ENCODE measurements at regions not wholly inside any gene's neighbourhood (a gene's known extent, or its start where the extent isn't known, plus 50 kb on each side); places are given as distances from the start of the nearest gene placed in this dataset.

DNA sequence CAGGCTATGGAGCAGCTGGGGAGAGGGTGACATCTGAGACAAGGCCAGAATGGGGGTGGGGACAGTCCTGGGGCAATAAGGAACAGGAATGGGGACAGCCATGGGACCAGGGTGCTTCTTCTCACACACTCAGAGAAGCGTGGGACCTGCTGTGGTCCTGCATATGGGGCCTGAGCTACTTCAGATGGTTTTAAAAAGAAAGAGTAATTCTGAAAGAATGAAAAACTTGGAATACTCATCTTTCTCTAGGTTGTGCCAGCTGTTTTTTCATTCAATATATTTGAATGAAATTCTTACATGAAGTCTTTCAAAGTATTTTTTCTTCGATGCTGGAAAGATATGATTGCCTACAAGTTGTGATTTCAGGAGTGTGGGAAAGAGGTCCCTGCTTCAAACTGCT lies 227.5 kb upstream of the APCDD1 start:
- no peaks in the 10 kb centered on the region for H3K27me3 ChIP-seq (ENCODE audit: control insufficient read depth in 2 of 2, insufficient read depth in 2 of 2, low read length in 2 of 2)
- no peak overlapping the region for H3K9ac ChIP-seq (ENCODE audit: low read depth in 1 of 2, low read length in 2 of 2)
- H3K27ac ChIP-seq (ENCODE audit: low read depth in 2 of 2, low read length in 2 of 2): no peak overlapping the region
- H3K36me3 ChIP-seq (ENCODE audit: control insufficient read depth in 2 of 2, insufficient read depth in 2 of 2, low read length in 2 of 2): no peaks in the 10 kb centered on the region
- no peak overlapping the region for H3K4me3 ChIP-seq (ENCODE audit: low read length in 2 of 2)
- no peaks in the 10 kb centered on the region for H3K4me1 ChIP-seq (ENCODE audit: control insufficient read depth in 2 of 2, insufficient read depth in 2 of 2, low read length in 2 of 2)
- no peaks in the 10 kb centered on the region for H3K9me3 ChIP-seq (ENCODE audit: control insufficient read depth in 2 of 2, low read length in 2 of 2)

DNA sequence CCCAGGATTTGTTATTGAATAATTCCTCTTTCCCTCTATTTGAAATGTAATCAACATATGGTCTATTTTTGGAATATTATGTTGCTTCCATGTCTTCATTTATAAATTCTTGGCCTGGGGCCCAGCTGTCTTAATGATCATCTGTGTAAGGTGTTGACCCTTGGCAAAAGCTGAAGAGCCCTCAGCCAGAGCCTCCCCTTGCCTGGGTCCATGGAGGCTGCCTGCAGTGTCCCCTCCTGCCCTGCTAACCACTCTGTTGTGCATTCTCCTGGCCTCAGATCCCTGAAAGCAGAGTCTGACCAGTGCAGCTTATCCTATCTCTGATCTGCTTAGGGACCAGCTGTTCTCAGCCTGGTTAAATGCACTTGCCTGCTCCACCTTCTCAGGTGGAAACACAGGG lies 226.1 kb upstream of the APCDD1 start:
- no peaks in the 10 kb centered on the region for H3K9me3 ChIP-seq (ENCODE audit: control insufficient read depth in 2 of 2, low read length in 2 of 2)
- H3K36me3 ChIP-seq (ENCODE audit: control insufficient read depth in 2 of 2, insufficient read depth in 2 of 2, low read length in 2 of 2): no peaks in the 10 kb centered on the region
- H3K27ac ChIP-seq (ENCODE audit: low read depth in 2 of 2, low read length in 2 of 2): no peak overlapping the region
- H3K27me3 ChIP-seq (ENCODE audit: control insufficient read depth in 2 of 2, insufficient read depth in 2 of 2, low read length in 2 of 2): no peaks in the 10 kb centered on the region
- no peak overlapping the region for H3K4me3 ChIP-seq (ENCODE audit: low read length in 2 of 2)
- no peak overlapping the region for H3K9ac ChIP-seq (ENCODE audit: low read depth in 1 of 2, low read length in 2 of 2)
- no peaks in the 10 kb centered on the region for H3K4me1 ChIP-seq (ENCODE audit: control insufficient read depth in 2 of 2, insufficient read depth in 2 of 2, low read length in 2 of 2)

DNA sequence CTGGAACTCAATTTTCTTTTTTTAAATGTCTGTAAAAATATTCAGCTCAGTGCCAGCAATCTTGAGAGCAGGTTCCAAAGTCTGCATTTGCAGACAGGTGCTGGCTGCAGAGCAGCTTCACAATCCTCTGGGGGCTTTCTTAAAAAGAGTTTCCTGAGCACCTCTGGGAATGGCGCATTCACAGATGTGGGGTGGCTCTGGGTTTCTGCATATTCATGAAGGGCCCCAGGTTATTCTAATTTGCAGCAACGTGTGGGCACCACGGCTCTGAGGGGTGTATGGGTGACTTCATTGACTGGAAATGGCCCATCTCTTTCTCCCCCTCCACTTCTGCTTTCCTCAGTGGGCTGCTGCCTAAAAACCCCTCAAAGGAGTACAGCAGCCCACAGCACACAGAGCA lies 225.0 kb upstream of the APCDD1 start:
- no peaks in the 10 kb centered on the region for H3K9me3 ChIP-seq (ENCODE audit: control insufficient read depth in 2 of 2, low read length in 2 of 2)
- H3K36me3 ChIP-seq (ENCODE audit: control insufficient read depth in 2 of 2, insufficient read depth in 2 of 2, low read length in 2 of 2): no peaks in the 10 kb centered on the region
- H3K4me1 ChIP-seq (ENCODE audit: control insufficient read depth in 2 of 2, insufficient read depth in 2 of 2, low read length in 2 of 2): no peaks in the 10 kb centered on the region
- H3K9ac ChIP-seq (ENCODE audit: low read depth in 1 of 2, low read length in 2 of 2): no peak overlapping the region
- H3K4me3 ChIP-seq (ENCODE audit: low read length in 2 of 2): no peak overlapping the region
- no peak overlapping the region for H3K27ac ChIP-seq (ENCODE audit: low read depth in 2 of 2, low read length in 2 of 2)
- H3K27me3 ChIP-seq (ENCODE audit: control insufficient read depth in 2 of 2, insufficient read depth in 2 of 2, low read length in 2 of 2): no peaks in the 10 kb centered on the region

DNA sequence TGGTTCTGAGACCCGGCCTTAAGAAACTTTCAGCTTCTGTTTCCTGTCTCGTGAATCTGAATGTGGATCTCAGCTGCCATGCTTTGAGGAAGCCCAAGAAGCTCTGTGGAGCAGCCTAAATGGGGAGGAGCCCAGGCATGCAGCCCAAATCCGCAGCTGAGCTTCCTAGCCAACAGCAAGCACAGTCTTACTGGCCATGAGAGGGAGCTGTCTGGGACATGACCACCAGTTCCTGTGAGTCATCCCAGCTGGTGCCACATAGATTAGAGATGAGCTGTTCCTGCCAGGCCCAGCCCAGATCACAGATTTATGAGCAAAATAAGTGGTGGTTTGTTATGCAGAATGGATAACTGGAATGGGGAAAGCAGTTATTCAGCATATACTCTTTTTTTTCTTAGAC lies 224.4 kb upstream of the APCDD1 start:
- Histone ChIP-seq H3K4me1 (ENCODE audit: control insufficient read depth in 2 of 2, insufficient read depth in 2 of 2, low read length in 2 of 2) (no peaks in the 10 kb centered on the region), H3K4me3 (ENCODE audit: low read length in 2 of 2) (no peak overlapping the region), H3K9ac (ENCODE audit: low read depth in 1 of 2, low read length in 2 of 2) (no peak overlapping the region), H3K36me3 (ENCODE audit: control insufficient read depth in 2 of 2, insufficient read depth in 2 of 2, low read length in 2 of 2) (no peaks in the 10 kb centered on the region), H3K9me3 (ENCODE audit: control insufficient read depth in 2 of 2, low read length in 2 of 2) (no peaks in the 10 kb centered on the region), H3K27ac (ENCODE audit: low read depth in 2 of 2, low read length in 2 of 2) (no peak overlapping the region), H3K27me3 (ENCODE audit: control insufficient read depth in 2 of 2, insufficient read depth in 2 of 2, low read length in 2 of 2) (no peaks in the 10 kb centered on the region)

DNA sequence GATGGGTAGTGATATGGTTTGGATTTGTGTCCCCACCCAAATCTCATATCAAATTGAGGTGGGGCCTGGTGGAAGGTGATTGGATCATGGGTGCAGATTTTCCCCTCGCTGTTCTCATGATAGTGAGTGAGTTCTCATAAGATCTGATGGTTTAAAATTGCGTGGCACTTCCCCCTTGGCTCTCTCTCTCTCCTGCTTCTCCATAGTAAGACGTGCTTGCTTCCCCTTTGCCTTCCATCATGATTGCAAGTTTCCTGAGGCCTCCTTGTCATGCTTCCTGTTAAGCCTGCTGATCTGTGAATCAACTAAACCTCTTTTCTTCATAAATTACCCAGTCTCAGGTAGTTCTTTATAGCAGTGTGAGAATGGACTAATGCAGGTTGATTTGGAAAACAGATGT lies 223.2 kb upstream of the APCDD1 start:
- H3K9ac ChIP-seq (ENCODE audit: low read depth in 1 of 2, low read length in 2 of 2): no peak overlapping the region
- H3K9me3 ChIP-seq (ENCODE audit: control insufficient read depth in 2 of 2, low read length in 2 of 2): no peaks in the 10 kb centered on the region
- no peak overlapping the region for H3K4me3 ChIP-seq (ENCODE audit: low read length in 2 of 2)
- no peaks in the 10 kb centered on the region for H3K27me3 ChIP-seq (ENCODE audit: control insufficient read depth in 2 of 2, insufficient read depth in 2 of 2, low read length in 2 of 2)
- no peak overlapping the region for H3K27ac ChIP-seq (ENCODE audit: low read depth in 2 of 2, low read length in 2 of 2)
- no peaks in the 10 kb centered on the region for H3K36me3 ChIP-seq (ENCODE audit: control insufficient read depth in 2 of 2, insufficient read depth in 2 of 2, low read length in 2 of 2)
- no peaks in the 10 kb centered on the region for H3K4me1 ChIP-seq (ENCODE audit: control insufficient read depth in 2 of 2, insufficient read depth in 2 of 2, low read length in 2 of 2)

DNA sequence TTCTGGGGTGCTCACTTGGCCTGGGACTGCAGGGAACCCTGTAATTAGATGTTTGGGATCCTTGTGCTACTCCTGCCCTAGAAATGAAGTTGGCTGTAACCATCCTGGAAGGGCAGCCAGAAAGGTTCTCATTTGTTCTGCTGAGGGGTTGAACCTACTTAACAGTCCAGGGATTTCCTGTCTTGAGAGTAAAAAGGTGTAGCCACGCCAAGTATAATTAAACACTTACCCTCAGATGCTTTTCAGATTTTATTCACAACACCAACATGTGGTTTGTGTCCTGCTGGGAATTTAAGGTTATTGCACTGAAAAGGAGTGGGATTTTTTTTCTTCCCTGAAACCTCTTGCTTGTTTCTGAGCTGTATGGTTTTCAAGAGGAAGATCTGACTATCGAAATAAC lies 222.4 kb upstream of the APCDD1 start:
- H3K27ac ChIP-seq (ENCODE audit: low read depth in 2 of 2, low read length in 2 of 2): no peak overlapping the region
- no peaks in the 10 kb centered on the region for H3K9me3 ChIP-seq (ENCODE audit: control insufficient read depth in 2 of 2, low read length in 2 of 2)

DNA sequence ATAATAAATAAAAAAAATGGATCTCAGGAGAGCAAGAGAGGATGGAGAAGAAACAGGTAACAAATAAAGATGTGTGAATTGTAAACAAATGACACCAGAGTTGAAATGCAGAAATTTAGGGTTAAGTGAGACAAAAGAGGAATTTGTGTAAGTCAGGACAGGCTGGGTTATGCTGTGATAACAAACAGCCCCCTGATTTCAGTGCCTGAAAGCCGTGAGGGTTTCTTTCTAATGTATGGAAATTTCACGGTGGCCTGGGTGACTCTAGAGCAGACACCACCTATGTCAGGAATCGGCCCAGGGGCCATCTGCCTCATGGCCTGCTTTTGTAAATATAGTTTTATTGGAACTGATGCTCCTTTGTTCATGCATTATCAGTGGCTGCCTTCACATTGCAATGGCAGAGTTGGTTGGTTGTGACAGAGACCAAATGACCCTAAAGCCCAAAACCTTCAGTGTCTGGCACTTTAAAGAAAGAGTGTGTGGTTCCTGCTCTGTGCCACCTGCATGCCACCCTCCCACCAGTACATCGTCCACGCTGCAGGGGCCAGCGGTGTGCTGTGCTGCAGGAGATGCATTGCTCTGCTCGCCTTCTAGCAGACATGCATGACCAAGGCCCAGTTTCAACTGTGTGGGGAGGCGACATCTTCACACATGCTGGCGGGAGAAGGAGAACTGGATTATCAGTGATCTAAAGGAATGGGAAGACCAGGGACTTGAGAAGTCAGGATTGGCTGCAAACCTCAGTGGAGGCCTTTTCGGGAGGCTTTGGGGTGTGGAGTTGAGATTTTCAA lies 221.2 kb upstream of the APCDD1 start:
- no peaks in the 10 kb centered on the region for H3K36me3 ChIP-seq (ENCODE audit: control insufficient read depth in 2 of 2, insufficient read depth in 2 of 2, low read length in 2 of 2)
- H3K9ac ChIP-seq (ENCODE audit: low read depth in 1 of 2, low read length in 2 of 2): no peak overlapping the region
- H3K4me3 ChIP-seq (ENCODE audit: low read length in 2 of 2): no peak overlapping the region
- H3K9me3 ChIP-seq (ENCODE audit: control insufficient read depth in 2 of 2, low read length in 2 of 2): no peaks in the 10 kb centered on the region
- no peak overlapping the region for H3K27ac ChIP-seq (ENCODE audit: low read depth in 2 of 2, low read length in 2 of 2)
- no peaks in the 10 kb centered on the region for H3K27me3 ChIP-seq (ENCODE audit: control insufficient read depth in 2 of 2, insufficient read depth in 2 of 2, low read length in 2 of 2)
- H3K4me1 ChIP-seq (ENCODE audit: control insufficient read depth in 2 of 2, insufficient read depth in 2 of 2, low read length in 2 of 2): no peaks in the 10 kb centered on the region

More for the DNA sequence above, 222.4 kb upstream of the APCDD1 start:
- Histone ChIP-seq H3K4me3 (ENCODE audit: low read length in 2 of 2) (no peak overlapping the region), H3K9ac (ENCODE audit: low read depth in 1 of 2, low read length in 2 of 2) (no peak overlapping the region), H3K27me3 (ENCODE audit: control insufficient read depth in 2 of 2, insufficient read depth in 2 of 2, low read length in 2 of 2) (no peaks in the 10 kb centered on the region), H3K36me3 (ENCODE audit: control insufficient read depth in 2 of 2, insufficient read depth in 2 of 2, low read length in 2 of 2) (no peaks in the 10 kb centered on the region), H3K4me1 (ENCODE audit: control insufficient read depth in 2 of 2, insufficient read depth in 2 of 2, low read length in 2 of 2) (no peaks in the 10 kb centered on the region)

DNA sequence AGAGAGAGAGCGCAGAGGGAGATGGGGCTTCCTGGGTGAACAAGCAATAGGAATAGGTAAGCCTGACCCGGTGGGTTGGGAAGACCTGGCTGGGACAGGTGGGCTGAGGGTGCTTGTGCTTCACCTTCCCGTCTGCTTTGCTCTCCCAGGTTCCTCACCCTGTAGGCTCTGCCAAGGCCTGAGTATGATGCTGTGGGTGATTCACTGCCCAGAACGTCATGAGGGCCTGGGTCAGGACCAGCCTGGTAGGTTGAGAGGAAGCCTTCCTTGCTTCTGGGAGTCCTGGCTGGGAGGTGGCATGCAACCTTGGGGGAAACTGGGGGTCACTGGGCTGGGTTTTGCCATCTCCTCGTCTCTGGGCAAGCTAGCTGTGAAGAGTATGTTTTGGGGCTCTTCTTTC lies 220.2 kb upstream of the APCDD1 start:
- Histone ChIP-seq H3K9ac (ENCODE audit: low read depth in 1 of 2, low read length in 2 of 2) (no peak overlapping the region), H3K27me3 (ENCODE audit: control insufficient read depth in 2 of 2, insufficient read depth in 2 of 2, low read length in 2 of 2) (no peaks in the 10 kb centered on the region), H3K4me3 (ENCODE audit: low read length in 2 of 2) (no peak overlapping the region), H3K36me3 (ENCODE audit: control insufficient read depth in 2 of 2, insufficient read depth in 2 of 2, low read length in 2 of 2) (no peaks in the 10 kb centered on the region), H3K27ac (ENCODE audit: low read depth in 2 of 2, low read length in 2 of 2) (no peak overlapping the region), H3K4me1 (ENCODE audit: control insufficient read depth in 2 of 2, insufficient read depth in 2 of 2, low read length in 2 of 2) (no peaks in the 10 kb centered on the region), H3K9me3 (ENCODE audit: control insufficient read depth in 2 of 2, low read length in 2 of 2) (no peaks in the 10 kb centered on the region)

DNA sequence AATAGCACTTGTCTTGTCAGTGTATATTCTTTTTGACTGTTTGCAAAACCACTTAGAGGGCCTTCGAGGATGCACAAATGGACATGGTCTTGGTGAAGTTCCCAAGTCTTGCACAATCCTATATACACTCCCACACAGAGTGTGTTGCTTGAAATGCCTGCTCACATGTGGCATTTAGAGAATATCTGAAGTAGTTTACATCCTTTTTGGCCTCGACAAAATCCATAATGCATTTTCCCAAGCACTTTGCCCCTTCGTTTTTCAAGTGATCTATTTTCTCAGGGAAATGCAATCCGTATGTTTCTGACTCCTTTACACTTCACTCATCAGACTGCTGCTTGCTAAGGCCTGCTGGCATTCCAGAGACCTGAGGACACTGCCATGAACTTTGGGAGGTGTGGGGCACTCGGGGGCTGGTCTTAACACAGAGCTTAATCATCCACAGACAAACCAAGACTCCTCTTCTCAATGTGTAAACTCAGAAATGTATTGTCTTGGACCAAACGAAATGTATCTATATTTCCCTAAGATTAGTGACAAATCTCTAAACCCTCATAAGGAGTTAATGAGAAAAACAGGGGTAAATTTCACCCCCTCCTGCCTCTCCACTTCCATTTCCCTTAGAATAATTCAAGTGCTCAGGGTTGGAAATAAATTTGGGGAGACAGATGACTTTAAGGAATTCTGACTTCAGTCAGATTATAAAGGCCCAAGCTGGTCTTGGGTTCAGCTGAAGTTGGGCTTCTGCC lies 219.3 kb upstream of the APCDD1 start:
- Histone ChIP-seq H3K27ac (ENCODE audit: low read depth in 2 of 2, low read length in 2 of 2) (no peak overlapping the region), H3K4me3 (ENCODE audit: low read length in 2 of 2) (no peak overlapping the region), H3K9ac (ENCODE audit: low read depth in 1 of 2, low read length in 2 of 2) (no peak overlapping the region), H3K9me3 (ENCODE audit: control insufficient read depth in 2 of 2, low read length in 2 of 2) (no peaks in the 10 kb centered on the region), H3K27me3 (ENCODE audit: control insufficient read depth in 2 of 2, insufficient read depth in 2 of 2, low read length in 2 of 2) (no peaks in the 10 kb centered on the region), H3K4me1 (ENCODE audit: control insufficient read depth in 2 of 2, insufficient read depth in 2 of 2, low read length in 2 of 2) (no peaks in the 10 kb centered on the region), H3K36me3 (ENCODE audit: control insufficient read depth in 2 of 2, insufficient read depth in 2 of 2, low read length in 2 of 2) (no peaks in the 10 kb centered on the region)

DNA sequence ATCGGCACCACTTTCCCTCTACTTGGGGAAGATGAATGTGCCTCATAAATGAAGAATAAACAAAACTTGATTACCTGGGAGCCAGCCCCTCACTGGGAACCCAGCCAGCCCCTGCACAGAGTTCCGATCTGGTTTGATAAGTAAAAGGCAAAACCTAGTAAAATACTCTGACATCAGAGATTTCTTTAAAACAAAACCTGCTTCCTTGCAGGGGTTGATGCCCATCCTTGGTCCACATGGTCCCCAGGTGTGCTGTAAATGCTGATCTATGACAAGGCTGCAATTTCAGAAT lies 218.8 kb upstream of the APCDD1 start:
- Histone ChIP-seq H3K9me3 (ENCODE audit: control insufficient read depth in 2 of 2, low read length in 2 of 2) (no peaks in the 10 kb centered on the region), H3K27me3 (ENCODE audit: control insufficient read depth in 2 of 2, insufficient read depth in 2 of 2, low read length in 2 of 2) (peaks cover 0 to 2% of the 10 kb centered on the region in 2 donors), H3K36me3 (ENCODE audit: control insufficient read depth in 2 of 2, insufficient read depth in 2 of 2, low read length in 2 of 2) (no peaks in the 10 kb centered on the region), H3K4me1 (ENCODE audit: control insufficient read depth in 2 of 2, insufficient read depth in 2 of 2, low read length in 2 of 2) (no peaks in the 10 kb centered on the region), H3K4me3 (ENCODE audit: low read length in 2 of 2) (no peak overlapping the region), H3K27ac (ENCODE audit: low read depth in 2 of 2, low read length in 2 of 2) (no peak overlapping the region), H3K9ac (ENCODE audit: low read depth in 1 of 2, low read length in 2 of 2) (no peak overlapping the region)
